ENCODE measurements at regions not wholly inside any gene's neighbourhood (a gene's known extent, or its start where the extent isn't known, plus 50 kb on each side); places are given as distances from the start of the nearest gene placed in this dataset.

- DNase-seq (ENCODE audit: low read depth, low spot score): no peak
Measured at GRCh38 chr16:76900285-76901263, 290.4 kb upstream of the MON1B start.

DNA sequence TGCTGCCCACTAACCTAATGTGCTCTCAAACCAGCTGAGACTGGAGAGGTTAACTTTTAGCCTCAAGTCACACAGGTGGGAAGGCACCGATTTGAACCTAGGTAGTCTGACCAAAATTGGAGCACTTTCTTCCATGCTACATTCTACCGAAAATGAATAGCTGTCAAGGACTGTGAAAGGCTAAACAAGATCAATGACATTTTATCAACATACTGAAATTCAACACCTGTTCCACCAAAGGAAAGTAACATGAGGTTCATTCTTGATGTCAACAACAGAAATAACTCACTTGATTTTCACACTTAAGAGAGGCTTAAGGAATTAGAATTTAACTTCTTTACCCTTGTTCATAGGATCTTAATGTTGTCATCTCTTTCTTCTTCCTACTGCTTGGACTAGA is 284.4 kb upstream of the MON1B start:
- no peak for DNase-seq (ENCODE audit: low read depth, low spot score)

GRCh38 chr16:76910931-76911330 is 280.1 kb upstream of the MON1B start:
- DNase-seq (ENCODE audit: low read depth, low spot score): peak; percentile 35

GRCh38 chr16:76913046-76913445 is 277.9 kb upstream of the MON1B start:
- DNase-seq (ENCODE audit: low read depth, low spot score): no peak

- DNase-seq (ENCODE audit: low read depth, low spot score): no peak
Measured at GRCh38 chr16:76926042-76926441, 264.9 kb upstream of the MON1B start.

- peak; percentile 7 for DNase-seq (ENCODE audit: low read depth, low spot score)
Measured at GRCh38 chr16:76926595-76926994, 264.4 kb upstream of the MON1B start.

GRCh38 chr16:76931186-76931585 is 259.8 kb upstream of the MON1B start:
- no peak for DNase-seq (ENCODE audit: low read depth, low spot score)

- peak; percentile 41 for DNase-seq (ENCODE audit: low read depth, low spot score)
Measured at GRCh38 chr16:76932541-76933211, 258.3 kb upstream of the MON1B start.

- no peak for DNase-seq (ENCODE audit: low read depth, low spot score)
Measured at GRCh38 chr16:76940251-76940650, 250.7 kb upstream of the MON1B start.

DNA sequence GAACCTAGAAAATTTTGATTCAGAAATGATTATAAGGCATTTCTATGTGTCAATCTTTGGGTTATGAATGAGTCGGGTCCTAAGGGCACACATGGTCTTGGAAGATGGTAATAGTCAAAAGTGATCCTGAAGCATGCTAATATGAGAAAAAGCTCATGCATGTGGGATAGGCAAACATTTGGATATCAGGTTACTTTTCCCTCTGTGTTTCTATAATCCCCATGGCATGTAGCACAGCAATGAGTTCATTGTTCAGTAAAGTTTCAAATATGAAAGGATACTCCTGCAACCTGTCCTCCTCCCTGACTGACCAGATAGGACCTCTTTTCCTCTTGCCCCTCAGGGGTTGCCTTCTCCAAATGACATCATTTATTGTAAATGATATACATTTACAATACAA is 249.9 kb upstream of the MON1B start:
- no peak for DNase-seq (ENCODE audit: low read depth, low spot score)

- no peak for DNase-seq (ENCODE audit: low read depth, low spot score)
Measured at GRCh38 chr16:76942089-76942488, 248.9 kb upstream of the MON1B start.

DNA sequence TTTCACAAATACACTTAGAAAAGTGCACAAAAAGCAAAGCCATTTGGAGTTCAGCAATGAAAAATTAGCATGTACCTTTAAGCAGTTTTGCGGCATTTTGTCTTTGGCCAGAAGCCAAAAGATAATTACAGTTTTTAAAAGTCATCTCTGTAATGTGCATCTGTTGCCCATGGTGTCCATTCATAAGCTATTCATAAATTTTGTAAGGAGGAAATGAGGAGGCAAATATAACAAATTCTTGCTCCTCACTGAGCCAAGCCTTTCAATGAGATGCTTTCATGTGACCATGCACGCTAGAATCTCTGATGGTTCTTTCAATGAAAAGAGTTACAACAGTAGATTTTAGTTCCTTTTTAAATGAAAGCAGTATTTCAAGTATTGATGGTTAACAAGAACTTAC is 247.1 kb upstream of the MON1B start:
- DNase-seq (ENCODE audit: low read depth, low spot score): no peak

- peak; percentile 60 for DNase-seq (ENCODE audit: low read depth, low spot score)
Measured at GRCh38 chr16:76946879-76947278, 244.1 kb upstream of the MON1B start.

DNA sequence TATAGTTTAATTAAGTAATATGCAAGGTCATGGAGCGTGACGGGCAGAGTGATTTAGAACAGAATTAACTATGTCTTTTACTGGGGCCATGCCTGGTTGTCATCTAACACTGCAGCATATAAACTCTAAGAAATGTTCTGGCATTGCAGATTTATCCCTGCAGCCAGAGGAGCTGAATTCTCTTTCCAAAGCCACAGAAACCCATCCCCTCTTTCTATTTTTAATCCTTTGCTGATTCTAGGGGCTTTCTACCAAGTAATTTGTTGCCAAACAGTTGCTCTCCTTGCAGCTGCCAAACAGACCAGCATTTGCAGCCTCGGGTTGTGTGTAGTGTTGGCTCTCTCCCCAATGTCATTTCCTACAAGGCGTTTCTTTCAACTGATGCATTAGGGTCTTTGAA is 243.2 kb upstream of the MON1B start:
- peak; percentile 9 for DNase-seq (ENCODE audit: low read depth, low spot score)

- DNase-seq (ENCODE audit: low read depth, low spot score): peak; percentile 9
Measured at GRCh38 chr16:76955629-76956028, 235.4 kb upstream of the MON1B start.

GRCh38 chr16:76956394-76956793 is 234.6 kb upstream of the MON1B start:
- DNase-seq (ENCODE audit: low read depth, low spot score): no peak

DNA sequence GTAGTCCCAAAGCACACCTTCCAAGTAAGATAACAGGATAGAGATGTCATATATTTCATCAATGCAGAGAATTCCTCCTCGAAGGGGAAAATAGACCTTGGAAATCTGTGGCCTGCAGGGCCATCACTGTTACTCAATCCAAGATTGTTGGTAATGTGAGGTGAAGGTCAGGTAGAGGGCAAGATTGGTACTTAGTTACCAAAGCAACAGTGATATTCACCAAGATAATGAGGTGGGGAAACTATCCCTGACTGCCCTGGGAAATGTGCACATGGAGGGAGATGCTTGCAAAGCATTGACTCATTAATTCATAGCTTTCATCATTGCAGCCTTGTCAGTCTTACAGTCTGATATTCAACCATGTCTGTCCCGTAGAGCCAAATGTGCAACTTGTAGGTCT is 234.1 kb upstream of the MON1B start:
- DNase-seq (ENCODE audit: low read depth, low spot score): no peak

DNA sequence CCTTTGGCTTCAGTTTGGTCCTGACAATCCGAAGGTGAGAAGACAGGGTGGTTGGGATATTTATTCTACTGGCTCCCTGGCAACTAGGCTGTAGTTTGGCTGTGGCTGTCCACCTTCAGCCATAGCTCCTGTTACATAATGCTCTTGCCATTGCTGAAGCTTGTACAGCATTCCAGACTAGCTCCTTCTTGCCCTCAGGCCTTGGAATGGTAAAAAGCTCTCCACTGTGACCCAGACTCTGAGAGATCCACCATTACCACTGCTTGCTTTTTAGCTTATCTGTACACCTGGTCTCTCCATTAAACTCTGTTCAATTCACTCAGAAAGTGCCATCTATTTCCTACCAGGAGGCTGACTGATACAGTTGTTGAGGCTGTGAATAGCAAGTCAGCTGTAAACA is 231.8 kb upstream of the MON1B start:
- DNase-seq (ENCODE audit: low read depth, low spot score): no peak

- DNase-seq (ENCODE audit: low read depth, low spot score): no peak
Measured at GRCh38 chr16:76963614-76964315, 227.2 kb upstream of the MON1B start.

DNA sequence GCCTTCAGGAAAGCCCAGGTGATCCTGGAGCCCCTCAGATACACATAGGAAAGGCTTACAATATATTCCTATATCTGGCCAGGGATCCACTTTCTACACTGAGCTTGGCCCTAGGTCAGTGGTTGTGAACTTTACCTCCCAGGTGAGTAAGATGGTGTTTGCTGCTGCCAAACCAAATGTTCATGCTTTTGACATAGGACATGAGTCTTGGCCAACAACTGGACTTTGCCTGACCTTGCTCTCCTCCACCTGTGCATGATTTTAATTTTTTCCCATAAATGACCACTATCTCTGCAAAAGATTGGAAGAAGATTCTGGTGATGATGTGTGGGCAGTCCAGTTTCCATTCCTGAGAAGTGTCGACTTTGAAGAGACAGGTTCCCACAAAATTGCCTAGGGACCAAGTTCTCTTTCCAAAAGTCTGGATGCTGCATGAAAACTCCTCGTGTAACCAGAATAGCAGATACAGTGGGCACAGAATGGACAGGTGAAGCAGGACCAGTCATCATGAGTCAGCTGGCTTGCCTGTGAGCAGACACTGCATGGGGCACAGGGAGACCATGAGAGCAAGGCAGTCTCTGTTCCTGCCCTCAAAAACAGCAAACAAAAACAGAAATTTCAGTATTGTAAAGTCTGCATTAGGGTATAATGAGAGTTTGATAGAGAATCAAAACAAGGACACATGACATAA is 226.4 kb upstream of the MON1B start:
- no peak for DNase-seq (ENCODE audit: low read depth, low spot score)

GRCh38 chr16:76970087-76970744 is 220.8 kb upstream of the MON1B start:
- DNase-seq (ENCODE audit: low read depth, low spot score): no peak

All from astrocyte of the hippocampus (primary cell).